IMR-90 (cell line): ENCODE measurements at regions not wholly inside any gene's neighbourhood (a gene's known extent, or its start where the extent isn't known, plus 50 kb on each side); places are given as distances from the start of the nearest gene placed in this dataset.

Experiments
- ATAC-seq: fragments of 200-7000 bp; cut with Tn5 transposase; 2 replicates; pipeline ENCODE4 v1.9.1; 2020; ENCODE audit warnings: low read depth, mild to moderate bottlenecking, moderate library complexity
- BruUV-seq: library from RNA; stranded (reverse); fragments of 400-500 nt; replicated peaks from 2 replicates; lab custom pipeline; 2021; lab: Mats Ljungman, UMichigan
- CTCF ChIA-PET: fragments of 300-600 bp; formaldehyde crosslinking; extraction: SDS; loops from one replicate; lab custom pipeline; 2021; ENCODE audit warnings: antibody characterized with exemption; lab: Yijun Ruan, JAX
- POLR2A ChIA-PET: fragments of 300-600 bp; sonication (Branson Sonifier 250); formaldehyde crosslinking; loops from one replicate; lab custom pipeline; 2022; ENCODE audit warnings: antibody characterized with exemption; ENCODE audit not compliant: unreplicated experiment; lab: Charles Lee
- DNase-seq: peaks from one replicate; pipeline ENCODE4 v3.0.0; 2013
- H2AFZ ChIP-seq: replicated peaks from 2 replicates; pipeline ENCODE3; 2013; ENCODE audit warnings: low read length, mild to moderate bottlenecking; ENCODE audit not compliant: poor library complexity
- H2AK5ac ChIP-seq: 2 replicates; pipeline ENCODE4 v1.6.1; 2013; ENCODE audit warnings: low read depth, low read length, inconsistent platforms
- H2AK9ac ChIP-seq: replicated peaks from 2 replicates; pipeline ENCODE3; 2013; ENCODE audit warnings: mild to moderate bottlenecking, low read depth, low read length, moderate library complexity; ENCODE audit not compliant: poor library complexity
- H2BK120ac ChIP-seq: 2 replicates; pipeline ENCODE4 v1.6.1; 2013; ENCODE audit warnings: low read depth, low read length, inconsistent platforms
- H2BK15ac ChIP-seq: 3 replicates; pipeline ENCODE4 v1.6.1; 2013; ENCODE audit warnings: low read depth, low read length, inconsistent platforms
- H2BK20ac ChIP-seq: 2 replicates; pipeline ENCODE4 v1.6.1; 2013; ENCODE audit warnings: low read depth, mild to moderate bottlenecking, inconsistent platforms, low read length, moderate library complexity
- H2BK5ac ChIP-seq: 2 replicates; pipeline ENCODE4 v1.6.1; 2013; ENCODE audit warnings: mild to moderate bottlenecking, low read depth, low read length, inconsistent platforms; ENCODE audit not compliant: poor library complexity, severe bottlenecking
- H3K14ac ChIP-seq: replicated peaks from 2 replicates; pipeline ENCODE4 v1.6.1; 2013; ENCODE audit warnings: low read depth, low read length, inconsistent platforms
- H3K18ac ChIP-seq: 2 replicates; pipeline ENCODE4 v1.6.1; 2013; ENCODE audit warnings: low read depth, low read length, control low read depth
- H3K23ac ChIP-seq: 2 replicates; pipeline ENCODE4 v1.6.1; 2013; ENCODE audit warnings: low read depth, low read length, inconsistent platforms
- H3K27ac ChIP-seq: 2 replicates; pipeline ENCODE4 v1.5.1; 2013; ENCODE audit warnings: mild to moderate bottlenecking, control low read depth, low read length; ENCODE audit not compliant: insufficient read depth
- H3K27me3 ChIP-seq: 2 replicates; pipeline ENCODE4 v1.6.1; 2013; ENCODE audit warnings: low read length; ENCODE audit not compliant: control insufficient read depth, insufficient read depth
- H3K36me3 ChIP-seq: 2 replicates; pipeline ENCODE4 v1.6.1; 2013; ENCODE audit warnings: low read length, mixed read lengths; ENCODE audit not compliant: control insufficient read depth, insufficient read depth
- H3K4ac ChIP-seq: 2 replicates; pipeline ENCODE4 v1.6.1; 2013; ENCODE audit warnings: low read depth, low read length, inconsistent platforms
- H3K4me1 ChIP-seq: 2 replicates; pipeline ENCODE4 v1.6.1; 2013; ENCODE audit warnings: low read length, mixed read lengths; ENCODE audit not compliant: control insufficient read depth, insufficient read depth
- H3K4me2 ChIP-seq: 2 replicates; pipeline ENCODE4 v1.6.1; 2013; ENCODE audit warnings: low read depth, mild to moderate bottlenecking, control low read depth, low read length, moderate library complexity
- H3K4me3 ChIP-seq: 2 replicates; pipeline ENCODE4 v1.5.1; 2013; ENCODE audit warnings: low read depth, mild to moderate bottlenecking, control low read depth, low read length, moderate library complexity; ENCODE audit not compliant: insufficient read depth
- H3K56ac ChIP-seq: 2 replicates; pipeline ENCODE4 v1.6.1; 2013; ENCODE audit warnings: low read length, inconsistent platforms; ENCODE audit not compliant: insufficient read depth; ENCODE audit errors: extremely low read depth
- H3K79me1 ChIP-seq, 2 experiments: 2 replicates each; pipeline ENCODE4 v1.6.1; 2013; ENCODE audit warnings: low read length in 2 of 2, inconsistent platforms in 1 of 2, low read depth in 1 of 2
- H3K9ac ChIP-seq: 2 replicates; pipeline ENCODE4 v1.6.1; 2013; ENCODE audit warnings: low read depth, low read length, control low read depth
- H3K9me1 ChIP-seq: 2 replicates; pipeline ENCODE4 v1.6.1; 2013; ENCODE audit warnings: low read length, inconsistent platforms; ENCODE audit not compliant: insufficient read depth
- H3K9me3 ChIP-seq: 2 replicates; pipeline ENCODE4 v1.6.1; 2013; ENCODE audit warnings: low read length; ENCODE audit not compliant: control insufficient read depth, insufficient read depth
- H4K20me1 ChIP-seq: 2 replicates; pipeline ENCODE4 v1.6.1; 2013; ENCODE audit warnings: low read length, inconsistent platforms; ENCODE audit not compliant: insufficient read depth
- H4K5ac ChIP-seq: 2 replicates; pipeline ENCODE4 v1.6.1; 2013; ENCODE audit warnings: mild to moderate bottlenecking, low read depth, low read length, control low read depth
- H4K8ac ChIP-seq, 2 experiments: 2 replicates each; pipeline ENCODE4 v1.6.1; 2013; ENCODE audit warnings: low read depth in 2 of 2, low read length in 2 of 2, control low read depth in 1 of 2, inconsistent platforms in 1 of 2
- H4K91ac ChIP-seq: 2 replicates; pipeline ENCODE4 v1.6.1; 2013; ENCODE audit warnings: low read depth, low read length, inconsistent platforms; ENCODE audit not compliant: insufficient read depth
- BHLHE40 ChIP-seq: fragments of 150-350 bp; IDR thresholded peaks from 2 replicates; pipeline ENCODE4 v1.6.1; 2016; ENCODE audit warnings: mild to moderate bottlenecking, low read depth, low read length
- CEBPB ChIP-seq: IDR thresholded peaks from 2 replicates; pipeline ENCODE4 v1.6.1; 2012; ENCODE audit warnings: low read depth, low read length, improper control_type of control experiment
- MAFK ChIP-seq: IDR thresholded peaks from 2 replicates; pipeline ENCODE4 v1.6.1; 2012; ENCODE audit warnings: low read depth, low read length, improper control_type of control experiment
- MAZ ChIP-seq: IDR thresholded peaks from 2 replicates; pipeline ENCODE4 v1.6.1; 2012; ENCODE audit warnings: low read depth, mild to moderate bottlenecking, low read length, improper control_type of control experiment, moderate library complexity, borderline replicate concordance
- WGBS, 2 experiments: methylation state at CpG; one replicate each; pipeline versions ENCODE4 v1.1.5 to v1.1.7; 2013; ENCODE audit warnings: missing lambda C conversion rate in 2 of 2; ENCODE audit not compliant: insufficient read length in 1 of 2; ENCODE audit errors: extremely low coverage in 2 of 2; 5-methylcytosine and 5-hydroxymethylcytosine counted together
- dilution Hi-C: fragments of 300-500 bp; cut with HindIII; formaldehyde crosslinking; loops from one replicate; pipeline ENCODE4 v1.14.3; 2018; ENCODE audit warnings: low sequenced_read_pairs; ENCODE audit not compliant: unreplicated experiment
- in situ Hi-C: fragments of 300-500 bp; cut with MboI; formaldehyde crosslinking; loops from 3 replicates; pipeline ENCODE4 v1.14.3; 2019; ENCODE audit warnings: low sequenced_read_pairs, inconsistent platforms, mixed read lengths
- intact Hi-C: fragments of 100-400 bp; cut with micrococcal nuclease; formaldehyde crosslinking; loops from 2 replicates; pipeline ENCODE4 v1.10.0; 2022

GRCh38 chr1:22207511-22208267 lies 64.8 kb upstream of the WNT4 start:
- BruUV-seq = no TSS peak
- no peak overlapping the region for H3K9ac ChIP-seq
- no peak overlapping the region for H4K91ac ChIP-seq
- ChIA-PET CTCF (no interaction called here), POLR2A (no interaction called here)
- H3K79me1 ChIP-seq = no peaks in the 10 kb centered on the region
- DNase-seq (no peak), ATAC-seq (no peak)
- H2BK15ac ChIP-seq = no peak overlapping the region
- H3K18ac ChIP-seq = no peak overlapping the region
- H4K5ac ChIP-seq = no peak overlapping the region
- no peak overlapping the region for H3K4ac ChIP-seq
- peak overlapping the region; percentile 41 for H2AFZ ChIP-seq
- no peak for TF ChIP-seq CEBPB
- TF ChIP-seq MAZ = no peak
- no peak for TF ChIP-seq MAFK
- TF ChIP-seq BHLHE40 = no peak
- H3K36me3 ChIP-seq = no peaks in the 10 kb centered on the region
- in situ Hi-C loops = no loop called here
- H3K4me1 ChIP-seq = no peaks in the 10 kb centered on the region
- H3K27ac ChIP-seq = no peak overlapping the region
- no peaks in the 10 kb centered on the region; the same call in 1 of the 2 replicates for H4K20me1 ChIP-seq
- peak overlapping the region; percentile 37 for H2AK9ac ChIP-seq
- no peak overlapping the region for H3K56ac ChIP-seq
- no peaks in the 10 kb centered on the region for H3K9me1 ChIP-seq
- no peak overlapping the region for H3K23ac ChIP-seq
- no peak overlapping the region for H2BK120ac ChIP-seq
- no peak overlapping the region for H2BK5ac ChIP-seq
- dilution Hi-C loops = no loop called here
- no peak overlapping the region for H3K4me3 ChIP-seq
- no peak overlapping the region for H4K8ac ChIP-seq
- H3K27me3 ChIP-seq = peaks cover 87% of the 10 kb centered on the region
- H2BK20ac ChIP-seq = no peak overlapping the region
- peaks cover 2% of the 10 kb centered on the region; the same call in 1 of the 2 replicates for H3K9me3 ChIP-seq
- WGBS, 2 experiments = 6% methylated on average over 9 of the region's 23 CpGs; no CpG with 5 or more reads in 1 of the 2 experiments
- H3K14ac ChIP-seq = no peak overlapping the region
- no peak overlapping the region for H2AK5ac ChIP-seq
- H3K4me2 ChIP-seq = no peak overlapping the region
- intact Hi-C loops = no loop called here
